Left lung (tissue), 4 donors: ENCODE measurements at regions not wholly inside any gene's neighbourhood (a gene's known extent, or its start where the extent isn't known, plus 50 kb on each side); places are given as distances from the start of the nearest gene placed in this dataset.

Experiments used
- ATAC-seq: fragments of 200-7000 bp; cut with Tn5 transposase; one replicate; pipeline ENCODE4 v1.9.1; 2020; ENCODE audit warnings: moderate library complexity
- DNase-seq, 4 donors: peaks; one replicate each; pipeline ENCODE4 v3.0.0-alpha.2; 2013 to 2020
- H3K27ac ChIP-seq, 2 donors: fragments of 200-600 bp; sonication (generic) in 1 of 2; one replicate each; pipeline versions ENCODE4 v1.5.0 to v1.8.0; 2020 to 2021
- H3K27me3 ChIP-seq, 2 donors: fragments of 200-600 bp; sonication (generic) in 1 of 2; one replicate each; pipeline versions ENCODE4 v1.5.0 to v1.8.0; 2020 to 2021
- H3K36me3 ChIP-seq, 2 donors: fragments of 200-600 bp; sonication (generic) in 1 of 2; one replicate each; pipeline versions ENCODE4 v1.5.0 to v1.8.0; 2020 to 2021
- H3K4me1 ChIP-seq, 2 donors: fragments of 200-600 bp; one replicate each; pipeline ENCODE4 v1.8.0; 2021
- H3K4me3 ChIP-seq, 2 donors: fragments of 200-600 bp; sonication (generic) in 1 of 2; one replicate each; pipeline versions ENCODE4 v1.5.0 to v1.8.0; 2020 to 2021; ENCODE audit warnings: mild to moderate bottlenecking in 1 of 2
- H3K9me3 ChIP-seq, 2 donors: fragments of 200-600 bp; sonication (generic) in 1 of 2; one replicate each; pipeline versions ENCODE4 v1.5.0 to v1.8.0; 2020 to 2021
- CTCF ChIP-seq, 2 donors: fragments of 200-600 bp; sonication (generic) in 1 of 2; IDR thresholded peaks; one replicate each; pipeline versions ENCODE4 v1.5.0 to v1.8.0; 2021; ENCODE audit warnings: antibody characterized with exemption in 2 of 2
- intact Hi-C, 2 donors: fragments of 100-400 bp; cut with DNase I; formaldehyde crosslinking; loops; one replicate each; pipeline versions ENCODE4 v1.11.2 to v1.14.2; 2022
- donor health status: DM: no; HTN: yes; CAD: no.
- donor health status: DM: no; HTN: no; CAD: no.

GRCh38 chr11:91470656-91471055 is 754.0 kb upstream of the FAT3 start:
- Histone ChIP-seq H3K27me3 (no peaks in the 10 kb centered on the region), H3K4me3 (no peak overlapping the region), H3K4me1 (no peaks in the 10 kb centered on the region), H3K36me3 (no peaks in the 10 kb centered on the region), H3K9me3 (peaks cover 0 to 16% of the 10 kb centered on the region in 2 donors), H3K27ac (no peak overlapping the region)
- intact Hi-C loops: no loop called here
- DNase-seq (no peak), ATAC-seq (no peak)
- no peak for TF ChIP-seq CTCF (IDR thresholded peaks at IDR 0.05)

- no peaks in the 10 kb centered on the region for H3K27me3 ChIP-seq
- H3K4me1 ChIP-seq: no peaks in the 10 kb centered on the region
- no peak for TF ChIP-seq CTCF (IDR thresholded peaks at IDR 0.05)
- peaks cover 0 to 3% of the 10 kb centered on the region in 2 donors for H3K9me3 ChIP-seq
- intact Hi-C loops: no loop called here
- no peak overlapping the region for H3K4me3 ChIP-seq
- H3K36me3 ChIP-seq: no peaks in the 10 kb centered on the region
- DNase-seq: no peak
- no peak overlapping the region for H3K27ac ChIP-seq
- no peak for ATAC-seq
These were observed 764.8 kb upstream of the FAT3 start for GRCh38 chr11:91459840-91460239.

- Histone ChIP-seq H3K27me3 (no peaks in the 10 kb centered on the region), H3K9me3 (no peaks in the 10 kb centered on the region), H3K36me3 (no peaks in the 10 kb centered on the region), H3K27ac (no peak overlapping the region), H3K4me1 (no peaks in the 10 kb centered on the region), H3K4me3 (no peak overlapping the region)
- no peak for DNase-seq
- intact Hi-C loops: no loop called here
- no peak for ATAC-seq
- no peak for TF ChIP-seq CTCF (IDR thresholded peaks at IDR 0.05)
These were observed 778.4 kb upstream of the FAT3 start for GRCh38 chr11:91446267-91446666.

GRCh38 chr11:91435694-91436395 is 788.8 kb upstream of the FAT3 start:
- Histone ChIP-seq H3K4me3 (no peak overlapping the region), H3K36me3 (no peaks in the 10 kb centered on the region), H3K4me1 (no peaks in the 10 kb centered on the region), H3K27me3 (no peaks in the 10 kb centered on the region), H3K9me3 (peaks cover 0 to 6% of the 10 kb centered on the region in 2 donors), H3K27ac (no peak overlapping the region)
- ATAC-seq (no peak), DNase-seq (peak in 1 of 4 donors; percentile 7)
- TF ChIP-seq CTCF (IDR thresholded peaks at IDR 0.05): no peak
- intact Hi-C loops: no loop called here

- no peaks in the 10 kb centered on the region for H3K36me3 ChIP-seq
- peaks cover 0 to 6% of the 10 kb centered on the region in 2 donors for H3K9me3 ChIP-seq
- H3K27ac ChIP-seq: no peak overlapping the region
- H3K27me3 ChIP-seq: no peaks in the 10 kb centered on the region
- TF ChIP-seq CTCF (IDR thresholded peaks at IDR 0.05): no peak
- no peak overlapping the region for H3K4me3 ChIP-seq
- no peaks in the 10 kb centered on the region for H3K4me1 ChIP-seq
- DNase-seq (no peak), ATAC-seq (no peak)
- intact Hi-C loops: no loop called here
These were observed 791.2 kb upstream of the FAT3 start for GRCh38 chr11:91433284-91434010.
